Transverse colon (tissue), 4 donors: ENCODE measurements at regions not wholly inside any gene's neighbourhood (a gene's known extent, or its start where the extent isn't known, plus 50 kb on each side); places are given as distances from the start of the nearest gene placed in this dataset.

Experiments
- EP300 ChIP-seq: sonication (generic); formaldehyde crosslinking; IDR thresholded peaks from one replicate; pipeline ENCODE4 v1.6.1; 2017; ENCODE audit warnings: antibody characterized with exemption, low read depth
- POLR2A ChIP-seq: fragments of 450-650 bp; IDR thresholded peaks from one replicate; pipeline ENCODE4 v1.6.1; 2016; ENCODE audit warnings: antibody characterized with exemption, mild to moderate bottlenecking, moderate library complexity
- POLR2AphosphoS5 ChIP-seq, 3 donors: sonication (generic); formaldehyde crosslinking; IDR thresholded peaks; one replicate each; pipeline ENCODE4 v1.6.1; 2016; ENCODE audit warnings: antibody characterized with exemption in 3 of 3
- TF ChIP-seq, protein P1 (sequence below), 5 experiments: fragments of 200-600 bp in 3 of 5; fragments of 450-650 bp in 2 of 5; sonication (generic) in 3 of 5; IDR thresholded peaks; 1 replicate in 2 of 5; 2 replicates in 3 of 5; pipeline ENCODE4 v1.5.1; 2016 to 2017; ENCODE audit warnings: antibody characterized with exemption in 5 of 5, inconsistent platforms in 3 of 5, mild to moderate bottlenecking in 2 of 5, moderate library complexity in 1 of 5

DNA sequence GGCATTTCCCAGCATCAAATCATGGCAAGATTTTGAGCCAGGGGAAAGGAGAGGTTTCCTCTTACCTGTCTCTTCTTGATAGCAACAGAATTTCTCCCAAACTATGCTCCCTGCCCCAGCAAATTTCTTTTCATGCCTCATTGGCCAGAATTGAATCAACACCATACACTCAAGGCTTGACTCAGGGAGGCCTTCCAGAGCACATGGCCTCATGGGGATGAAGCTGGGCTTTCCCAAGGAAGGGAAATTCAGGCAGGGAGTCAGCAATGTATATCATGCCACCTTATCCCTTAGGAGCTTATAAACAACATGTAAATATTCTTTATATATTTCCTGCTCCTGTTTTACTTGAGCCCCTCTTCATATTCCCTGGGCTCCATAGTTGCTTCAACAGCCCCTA lies 62.1 kb downstream of the ARF6 start:
- TF ChIP-seq, protein P1, sequence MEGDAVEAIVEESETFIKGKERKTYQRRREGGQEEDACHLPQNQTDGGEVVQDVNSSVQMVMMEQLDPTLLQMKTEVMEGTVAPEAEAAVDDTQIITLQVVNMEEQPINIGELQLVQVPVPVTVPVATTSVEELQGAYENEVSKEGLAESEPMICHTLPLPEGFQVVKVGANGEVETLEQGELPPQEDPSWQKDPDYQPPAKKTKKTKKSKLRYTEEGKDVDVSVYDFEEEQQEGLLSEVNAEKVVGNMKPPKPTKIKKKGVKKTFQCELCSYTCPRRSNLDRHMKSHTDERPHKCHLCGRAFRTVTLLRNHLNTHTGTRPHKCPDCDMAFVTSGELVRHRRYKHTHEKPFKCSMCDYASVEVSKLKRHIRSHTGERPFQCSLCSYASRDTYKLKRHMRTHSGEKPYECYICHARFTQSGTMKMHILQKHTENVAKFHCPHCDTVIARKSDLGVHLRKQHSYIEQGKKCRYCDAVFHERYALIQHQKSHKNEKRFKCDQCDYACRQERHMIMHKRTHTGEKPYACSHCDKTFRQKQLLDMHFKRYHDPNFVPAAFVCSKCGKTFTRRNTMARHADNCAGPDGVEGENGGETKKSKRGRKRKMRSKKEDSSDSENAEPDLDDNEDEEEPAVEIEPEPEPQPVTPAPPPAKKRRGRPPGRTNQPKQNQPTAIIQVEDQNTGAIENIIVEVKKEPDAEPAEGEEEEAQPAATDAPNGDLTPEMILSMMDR (IDR thresholded peaks at IDR 0.05), result no peak
- no peak for TF ChIP-seq POLR2A
- TF ChIP-seq POLR2AphosphoS5 (IDR thresholded peaks at IDR 0.05), result no peak
- no peak for TF ChIP-seq EP300
